PC-9 (cell line): ENCODE measurements at regions not wholly inside any gene's neighbourhood (a gene's known extent, or its start where the extent isn't known, plus 50 kb on each side); places are given as distances from the start of the nearest gene placed in this dataset.

ENCODE experiments used
- BruUV-seq: library from RNA; stranded (reverse); fragments of 400-500 nt; replicated peaks from 2 replicates; lab custom pipeline; 2021; lab: Mats Ljungman, UMichigan
- CTCF ChIA-PET: fragments of 300-600 bp; sonication (Branson Sonifier 250); formaldehyde crosslinking; loops from one replicate; lab custom pipeline; 2022; ENCODE audit warnings: antibody characterized with exemption; lab: Charles Lee
- POLR2A ChIA-PET: fragments of 300-600 bp; sonication (Branson Sonifier 250); formaldehyde crosslinking; loops from one replicate; lab custom pipeline; 2022; ENCODE audit warnings: antibody characterized with exemption; ENCODE audit not compliant: unreplicated experiment; lab: Charles Lee
- DNase-seq, 2 experiments: peaks; one replicate each; pipeline versions ENCODE4 v3.0.0 to v3.0.0-alpha.2; 2015 to 2022; ENCODE audit warnings: mixed read lengths in 1 of 2
- H2AFZ ChIP-seq: fragments of 200-600 bp; sonication (generic); 2 replicates; pipeline ENCODE4 v1.8.1; 2017; ENCODE audit warnings: antibody characterized with exemption
- H3F3A ChIP-seq: fragments of 200-600 bp; sonication (generic); 2 replicates; pipeline ENCODE4 v1.8.1; 2017; ENCODE audit warnings: antibody characterized with exemption, mild to moderate bottlenecking, low read depth; ENCODE audit not compliant: insufficient read depth
- H3K27ac ChIP-seq: fragments of 200-600 bp; sonication (generic); 2 replicates; pipeline ENCODE4 v1.6.1; 2016; ENCODE audit warnings: mixed run types
- H3K27me3 ChIP-seq: fragments of 200-600 bp; sonication (generic); 2 replicates; pipeline ENCODE4 v1.6.1; 2016; ENCODE audit warnings: low read depth, mixed run types; ENCODE audit not compliant: insufficient read depth
- H3K36me3 ChIP-seq: fragments of 200-600 bp; sonication (generic); 2 replicates; pipeline ENCODE4 v1.6.1; 2016; ENCODE audit warnings: low read depth, mixed run types
- H3K4me1 ChIP-seq: fragments of 200-600 bp; sonication (generic); replicated peaks from 2 replicates; pipeline ENCODE4 v1.6.1; 2016; ENCODE audit warnings: mixed run types; ENCODE audit not compliant: insufficient read depth
- H3K4me2 ChIP-seq: fragments of 200-600 bp; sonication (generic); 2 replicates; pipeline ENCODE4 v1.6.1; 2017; ENCODE audit warnings: mixed run types
- H3K4me3 ChIP-seq: fragments of 200-600 bp; sonication (generic); 2 replicates; pipeline ENCODE4 v1.6.1; 2016; ENCODE audit warnings: mixed run types
- H3K79me2 ChIP-seq: fragments of 200-600 bp; sonication (generic); 2 replicates; pipeline ENCODE4 v1.6.1; 2017; ENCODE audit warnings: low read depth, mixed run types
- H3K9me2 ChIP-seq: fragments of 200-600 bp; sonication (generic); 2 replicates; pipeline ENCODE4 v1.8.1; 2017; ENCODE audit warnings: mild to moderate bottlenecking; ENCODE audit not compliant: insufficient read depth
- H3K9me3 ChIP-seq: fragments of 200-600 bp; sonication (generic); 2 replicates; pipeline ENCODE4 v1.8.1; 2016; ENCODE audit warnings: low read depth; ENCODE audit not compliant: insufficient read depth
- H4K20me1 ChIP-seq: fragments of 200-600 bp; sonication (generic); 2 replicates; pipeline ENCODE4 v1.8.1; 2017; ENCODE audit not compliant: insufficient read depth
- CTCF ChIP-seq: fragments of 200-600 bp; sonication (generic); conservative IDR thresholded peaks from 2 replicates; pipeline ENCODE4 v1.6.1; 2017; ENCODE audit warnings: mixed run types, antibody characterized with exemption, mild to moderate bottlenecking, moderate library complexity
- EZH2 ChIP-seq: fragments of 200-600 bp; sonication (generic); IDR thresholded peaks from 2 replicates; pipeline ENCODE4 v1.8.0; 2017; ENCODE audit warnings: antibody characterized with exemption, low read depth
- intact Hi-C: fragments of 100-400 bp; cut with micrococcal nuclease; formaldehyde crosslinking; loops from one replicate; pipeline ENCODE4 v1.10.0; 2022; ENCODE audit not compliant: unreplicated experiment

DNA sequence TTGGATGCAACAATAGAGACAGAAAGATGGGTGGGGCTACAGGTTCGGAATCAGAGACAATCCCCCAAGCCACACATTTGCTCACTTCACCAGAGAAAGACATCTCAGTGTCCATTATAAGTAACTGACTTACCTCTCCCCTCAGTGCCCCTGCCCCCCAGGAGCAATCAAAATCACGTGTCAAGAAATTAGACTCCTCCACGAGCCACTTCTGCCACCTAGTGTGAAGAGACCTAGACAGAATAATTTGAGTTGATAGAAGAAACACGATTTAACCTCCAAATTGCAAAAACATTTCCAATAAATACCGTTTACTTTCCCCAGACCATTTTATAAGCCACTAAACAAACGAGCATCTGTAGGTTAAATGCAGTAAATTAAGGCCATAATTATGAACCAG, 123.2 kb downstream of the SLC30A10 start:
- Histone ChIP-seq H3K4me1 (no peaks in the 10 kb centered on the region), H3F3A (no peaks in the 10 kb centered on the region), H3K79me2 (no peaks in the 10 kb centered on the region), H3K36me3 (no peaks in the 10 kb centered on the region), H3K27me3 (no peaks in the 10 kb centered on the region), H3K9me3 (no peaks in the 10 kb centered on the region), H3K4me2 (no peak overlapping the region), H3K9me2 (no peaks in the 10 kb centered on the region), H3K27ac (no peak overlapping the region), H3K4me3 (no peak overlapping the region), H4K20me1 (no peaks in the 10 kb centered on the region), H2AFZ (no peak overlapping the region)
- ChIA-PET POLR2A (no interaction called here), CTCF (no interaction called here)
- DNase-seq: no peak
- BruUV-seq: no TSS peak
- intact Hi-C loops: no loop called here
- TF ChIP-seq EZH2 (no peak), CTCF (no peak)

DNA sequence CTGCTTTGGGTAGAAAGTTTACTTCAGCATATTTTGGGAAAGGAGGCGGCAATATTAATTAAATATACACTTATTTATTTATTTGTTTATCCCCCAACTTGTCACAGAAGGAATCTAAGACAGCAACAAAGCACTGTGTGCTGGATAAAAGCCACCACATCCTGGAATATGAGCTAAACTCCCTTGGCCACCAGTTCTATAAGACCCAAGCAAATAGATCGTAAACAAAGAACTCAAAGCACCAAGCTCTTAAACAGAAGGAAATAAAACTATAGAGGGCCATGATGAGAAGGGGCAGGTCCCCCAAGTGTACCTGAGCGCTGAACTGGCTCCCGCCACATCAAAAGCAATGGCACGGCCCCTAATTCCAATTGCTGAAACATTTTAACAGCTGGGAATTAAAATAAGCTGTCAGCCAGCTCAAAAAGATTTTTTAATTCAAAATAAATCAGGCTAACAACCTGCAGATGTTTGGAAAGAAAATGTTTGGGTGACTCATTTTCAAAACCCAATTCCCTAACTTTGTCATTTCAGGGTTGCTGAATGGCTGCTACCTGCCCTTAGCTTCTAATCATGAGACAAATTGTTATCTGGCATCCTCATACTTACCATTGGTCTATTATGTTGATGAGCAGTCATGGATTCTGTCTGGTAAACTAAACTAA, 127.1 kb downstream of the SLC30A10 start:
- no peaks in the 10 kb centered on the region for H3K9me3 ChIP-seq
- no peaks in the 10 kb centered on the region for H3K27me3 ChIP-seq
- no peaks in the 10 kb centered on the region; the same call in 1 of the 2 replicates for H3K4me1 ChIP-seq
- BruUV-seq: no TSS peak
- ChIA-PET POLR2A (no interaction called here), CTCF (no interaction called here)
- H3K79me2 ChIP-seq: no peaks in the 10 kb centered on the region
- TF ChIP-seq CTCF (no peak), EZH2 (no peak)
- no peak overlapping the region for H3K4me3 ChIP-seq
- no peak for DNase-seq
- H3K36me3 ChIP-seq: no peaks in the 10 kb centered on the region
- intact Hi-C loops: no loop called here
- H2AFZ ChIP-seq: no peak overlapping the region
- no peaks in the 10 kb centered on the region for H3F3A ChIP-seq
- H3K4me2 ChIP-seq: no peak overlapping the region
- no peaks in the 10 kb centered on the region for H4K20me1 ChIP-seq
- H3K27ac ChIP-seq: no peak overlapping the region
- no peaks in the 10 kb centered on the region for H3K9me2 ChIP-seq

DNA sequence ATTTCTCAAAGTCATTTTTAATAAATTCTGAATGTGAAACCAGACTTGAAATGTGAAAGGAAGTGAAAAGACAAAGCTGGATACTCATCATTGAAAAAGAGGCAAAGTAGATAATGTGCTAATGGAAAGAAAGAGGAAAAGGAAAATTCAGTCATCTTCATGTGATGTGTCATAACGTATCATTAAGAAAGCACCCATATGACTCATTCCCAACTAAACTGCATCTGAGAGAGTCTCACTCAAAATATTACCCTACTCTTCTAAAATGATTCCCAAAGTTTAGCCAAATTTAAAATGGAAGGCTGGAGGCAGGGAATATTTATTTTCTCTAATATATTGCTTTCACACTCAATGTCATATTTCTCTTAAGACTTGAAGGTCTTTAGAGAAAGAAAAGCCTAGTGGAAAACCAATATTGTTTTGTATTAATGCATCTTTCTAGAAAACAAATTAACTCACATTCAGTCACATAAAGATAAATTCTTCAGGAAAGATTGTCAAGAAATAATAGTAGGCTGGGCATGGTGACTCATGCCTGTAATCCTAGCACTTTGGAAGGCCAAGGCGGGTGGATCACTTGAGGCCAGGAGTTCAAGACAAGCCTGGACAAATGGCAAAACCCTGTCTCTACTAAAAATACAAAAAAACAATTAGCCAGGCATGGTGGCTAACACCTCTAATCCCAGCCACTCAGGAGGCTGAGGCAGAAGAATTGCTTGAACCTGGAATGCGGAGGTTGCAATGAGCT, 129.9 kb downstream of the SLC30A10 start:
- POLR2A ChIA-PET: no interaction called here
- Histone ChIP-seq H3K27me3 (no peaks in the 10 kb centered on the region), H3K4me2 (no peak overlapping the region), H4K20me1 (no peaks in the 10 kb centered on the region), H3K9me3 (no peaks in the 10 kb centered on the region; the same call in 1 of the 2 replicates), H3K4me1 (no peaks in the 10 kb centered on the region; the same call in 1 of the 2 replicates), H3K36me3 (no peaks in the 10 kb centered on the region), H2AFZ (no peak overlapping the region), H3F3A (no peaks in the 10 kb centered on the region), H3K9me2 (no peaks in the 10 kb centered on the region), H3K79me2 (no peaks in the 10 kb centered on the region), H3K4me3 (no peak overlapping the region), H3K27ac (no peak overlapping the region)
- TF ChIP-seq CTCF (no peak), EZH2 (no peak)
- no TSS peak for BruUV-seq
- no peak for DNase-seq
- intact Hi-C loops: no loop called here
- CTCF ChIA-PET: no interaction called here
